IMR-90 (cell line): ENCODE measurements at regions not wholly inside any gene's neighbourhood (a gene's known extent, or its start where the extent isn't known, plus 50 kb on each side); places are given as distances from the start of the nearest gene placed in this dataset.

Experiments used
- ATAC-seq: fragments of 200-7000 bp; cut with Tn5 transposase; 2 replicates; pipeline ENCODE4 v1.9.1; 2020; ENCODE audit warnings: low read depth, mild to moderate bottlenecking, moderate library complexity
- BruUV-seq: library from RNA; stranded (reverse); fragments of 400-500 nt; replicated peaks from 2 replicates; lab custom pipeline; 2021; lab: Mats Ljungman, UMichigan
- CTCF ChIA-PET: fragments of 300-600 bp; formaldehyde crosslinking; extraction: SDS; loops from one replicate; lab custom pipeline; 2021; ENCODE audit warnings: antibody characterized with exemption; lab: Yijun Ruan, JAX
- POLR2A ChIA-PET: fragments of 300-600 bp; sonication (Branson Sonifier 250); formaldehyde crosslinking; loops from one replicate; lab custom pipeline; 2022; ENCODE audit warnings: antibody characterized with exemption; ENCODE audit not compliant: unreplicated experiment; lab: Charles Lee
- DNase-seq: peaks from one replicate; pipeline ENCODE4 v3.0.0; 2013
- H2AFZ ChIP-seq: replicated peaks from 2 replicates; pipeline ENCODE3; 2013; ENCODE audit warnings: low read length, mild to moderate bottlenecking; ENCODE audit not compliant: poor library complexity
- H2AK5ac ChIP-seq: 2 replicates; pipeline ENCODE4 v1.6.1; 2013; ENCODE audit warnings: low read depth, low read length, inconsistent platforms
- H2AK9ac ChIP-seq: replicated peaks from 2 replicates; pipeline ENCODE3; 2013; ENCODE audit warnings: mild to moderate bottlenecking, low read depth, low read length, moderate library complexity; ENCODE audit not compliant: poor library complexity
- H2BK120ac ChIP-seq: 2 replicates; pipeline ENCODE4 v1.6.1; 2013; ENCODE audit warnings: low read depth, low read length, inconsistent platforms
- H2BK15ac ChIP-seq: 3 replicates; pipeline ENCODE4 v1.6.1; 2013; ENCODE audit warnings: low read depth, low read length, inconsistent platforms
- H2BK20ac ChIP-seq: 2 replicates; pipeline ENCODE4 v1.6.1; 2013; ENCODE audit warnings: low read depth, mild to moderate bottlenecking, inconsistent platforms, low read length, moderate library complexity
- H2BK5ac ChIP-seq: 2 replicates; pipeline ENCODE4 v1.6.1; 2013; ENCODE audit warnings: mild to moderate bottlenecking, low read depth, low read length, inconsistent platforms; ENCODE audit not compliant: poor library complexity, severe bottlenecking
- H3K14ac ChIP-seq: replicated peaks from 2 replicates; pipeline ENCODE4 v1.6.1; 2013; ENCODE audit warnings: low read depth, low read length, inconsistent platforms
- H3K18ac ChIP-seq: 2 replicates; pipeline ENCODE4 v1.6.1; 2013; ENCODE audit warnings: low read depth, low read length, control low read depth
- H3K23ac ChIP-seq: 2 replicates; pipeline ENCODE4 v1.6.1; 2013; ENCODE audit warnings: low read depth, low read length, inconsistent platforms
- H3K27ac ChIP-seq: 2 replicates; pipeline ENCODE4 v1.5.1; 2013; ENCODE audit warnings: mild to moderate bottlenecking, control low read depth, low read length; ENCODE audit not compliant: insufficient read depth
- H3K27me3 ChIP-seq: 2 replicates; pipeline ENCODE4 v1.6.1; 2013; ENCODE audit warnings: low read length; ENCODE audit not compliant: control insufficient read depth, insufficient read depth
- H3K36me3 ChIP-seq: 2 replicates; pipeline ENCODE4 v1.6.1; 2013; ENCODE audit warnings: low read length, mixed read lengths; ENCODE audit not compliant: control insufficient read depth, insufficient read depth
- H3K4ac ChIP-seq: 2 replicates; pipeline ENCODE4 v1.6.1; 2013; ENCODE audit warnings: low read depth, low read length, inconsistent platforms
- H3K4me1 ChIP-seq: 2 replicates; pipeline ENCODE4 v1.6.1; 2013; ENCODE audit warnings: low read length, mixed read lengths; ENCODE audit not compliant: control insufficient read depth, insufficient read depth
- H3K4me2 ChIP-seq: 2 replicates; pipeline ENCODE4 v1.6.1; 2013; ENCODE audit warnings: low read depth, mild to moderate bottlenecking, control low read depth, low read length, moderate library complexity
- H3K4me3 ChIP-seq: 2 replicates; pipeline ENCODE4 v1.5.1; 2013; ENCODE audit warnings: low read depth, mild to moderate bottlenecking, control low read depth, low read length, moderate library complexity; ENCODE audit not compliant: insufficient read depth
- H3K56ac ChIP-seq: 2 replicates; pipeline ENCODE4 v1.6.1; 2013; ENCODE audit warnings: low read length, inconsistent platforms; ENCODE audit not compliant: insufficient read depth; ENCODE audit errors: extremely low read depth
- H3K79me1 ChIP-seq, 2 experiments: 2 replicates each; pipeline ENCODE4 v1.6.1; 2013; ENCODE audit warnings: low read length in 2 of 2, inconsistent platforms in 1 of 2, low read depth in 1 of 2
- H3K9ac ChIP-seq: 2 replicates; pipeline ENCODE4 v1.6.1; 2013; ENCODE audit warnings: low read depth, low read length, control low read depth
- H3K9me1 ChIP-seq: 2 replicates; pipeline ENCODE4 v1.6.1; 2013; ENCODE audit warnings: low read length, inconsistent platforms; ENCODE audit not compliant: insufficient read depth
- H3K9me3 ChIP-seq: 2 replicates; pipeline ENCODE4 v1.6.1; 2013; ENCODE audit warnings: low read length; ENCODE audit not compliant: control insufficient read depth, insufficient read depth
- H4K20me1 ChIP-seq: 2 replicates; pipeline ENCODE4 v1.6.1; 2013; ENCODE audit warnings: low read length, inconsistent platforms; ENCODE audit not compliant: insufficient read depth
- H4K5ac ChIP-seq: 2 replicates; pipeline ENCODE4 v1.6.1; 2013; ENCODE audit warnings: mild to moderate bottlenecking, low read depth, low read length, control low read depth
- H4K8ac ChIP-seq, 2 experiments: 2 replicates each; pipeline ENCODE4 v1.6.1; 2013; ENCODE audit warnings: low read depth in 2 of 2, low read length in 2 of 2, control low read depth in 1 of 2, inconsistent platforms in 1 of 2
- H4K91ac ChIP-seq: 2 replicates; pipeline ENCODE4 v1.6.1; 2013; ENCODE audit warnings: low read depth, low read length, inconsistent platforms; ENCODE audit not compliant: insufficient read depth
- FOS ChIP-seq: fragments of 150-350 bp; IDR thresholded peaks from 2 replicates; pipeline ENCODE4 v1.6.1; 2016; ENCODE audit warnings: low read depth, low read length
- MAFK ChIP-seq: IDR thresholded peaks from 2 replicates; pipeline ENCODE4 v1.6.1; 2012; ENCODE audit warnings: low read depth, low read length, improper control_type of control experiment
- POLR2A ChIP-seq: IDR thresholded peaks from 2 replicates; pipeline ENCODE4 v1.6.1; 2012; ENCODE audit warnings: mild to moderate bottlenecking, low read depth, low read length
- RCOR1 ChIP-seq: IDR thresholded peaks from 2 replicates; pipeline ENCODE4 v1.6.1; 2012; ENCODE audit warnings: mild to moderate bottlenecking, low read length, improper control_type of control experiment; ENCODE audit not compliant: insufficient replicate concordance
- SMC3 ChIP-seq: fragments of 150-350 bp; IDR thresholded peaks from 2 replicates; pipeline ENCODE4 v1.6.1; 2016; ENCODE audit warnings: low read depth, mild to moderate bottlenecking, antibody characterized with exemption, low read length, moderate library complexity
- WGBS, 2 experiments: methylation state at CpG; one replicate each; pipeline versions ENCODE4 v1.1.5 to v1.1.7; 2013; ENCODE audit warnings: missing lambda C conversion rate in 2 of 2; ENCODE audit not compliant: insufficient read length in 1 of 2; ENCODE audit errors: extremely low coverage in 2 of 2; 5-methylcytosine and 5-hydroxymethylcytosine counted together
- dilution Hi-C: fragments of 300-500 bp; cut with HindIII; formaldehyde crosslinking; loops from one replicate; pipeline ENCODE4 v1.14.3; 2018; ENCODE audit warnings: low sequenced_read_pairs; ENCODE audit not compliant: unreplicated experiment
- in situ Hi-C: fragments of 300-500 bp; cut with MboI; formaldehyde crosslinking; loops from 3 replicates; pipeline ENCODE4 v1.14.3; 2019; ENCODE audit warnings: low sequenced_read_pairs, inconsistent platforms, mixed read lengths
- intact Hi-C: fragments of 100-400 bp; cut with micrococcal nuclease; formaldehyde crosslinking; loops from 2 replicates; pipeline ENCODE4 v1.10.0; 2022

GRCh38 chr1:234719454-234720251 is 109.7 kb upstream of the IRF2BP2 start (continued):
- no peak for TF ChIP-seq POLR2A
- TF ChIP-seq MAFK, result no peak

DNA sequence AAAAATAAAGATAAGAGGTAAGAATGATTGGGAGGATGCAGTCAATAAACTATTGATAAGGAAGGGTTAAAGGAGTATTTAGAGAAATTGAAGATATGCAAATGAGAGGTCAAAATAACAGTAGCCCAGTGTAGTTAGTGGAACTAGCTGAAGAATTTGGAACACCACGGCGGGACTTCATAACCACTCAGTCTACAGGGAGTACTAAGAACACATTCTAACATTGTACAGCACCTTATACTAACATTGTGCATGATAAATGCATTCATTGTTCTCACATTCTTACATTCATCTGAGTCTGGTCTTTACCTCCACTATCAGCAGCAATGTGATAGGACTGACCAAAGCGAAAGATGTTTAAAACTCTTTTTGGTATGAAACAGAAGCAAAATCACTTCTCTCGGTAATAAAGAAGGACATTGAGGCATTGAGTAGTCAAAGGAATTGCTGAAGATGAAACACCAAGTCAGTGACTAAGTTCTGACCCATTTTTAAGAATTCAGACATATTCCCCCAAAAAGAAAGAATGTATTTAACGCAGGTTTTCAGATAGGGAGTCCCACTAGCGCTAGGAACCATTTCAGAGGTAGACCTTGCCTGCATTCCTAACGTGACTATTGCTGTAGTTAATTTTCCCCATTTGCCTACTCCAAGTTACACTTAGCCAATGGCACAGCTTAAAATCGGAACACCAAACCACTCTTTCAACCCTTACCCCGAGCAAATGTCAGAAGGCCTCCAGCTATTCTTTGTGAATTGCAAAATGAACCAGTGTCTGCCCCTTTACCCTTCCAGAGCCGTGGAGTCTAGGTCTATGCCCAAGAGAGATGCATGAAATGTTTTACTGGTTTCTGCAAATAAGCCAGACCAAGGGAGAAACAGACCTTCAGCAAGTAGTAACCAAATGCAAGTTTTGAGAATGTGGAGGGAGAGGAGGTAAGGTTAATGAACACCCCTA is 108.8 kb upstream of the IRF2BP2 start:
- ChIA-PET CTCF (interaction anchor here (0.6 kb wide), 1 partner anchor 22 kb away, joined by 6 read pairs; no protein-coding TSS in a partner anchor), POLR2A (interaction anchor here (0.6 kb wide), 1 partner anchor 207 kb away, joined by 6 read pairs; no protein-coding TSS in a partner anchor)
- no peaks in the 10 kb centered on the region for H3K9me3 ChIP-seq
- H3K4me3 ChIP-seq, result no peak overlapping the region
- H2AK5ac ChIP-seq, result peak overlapping the region; percentile 9; the same call in 1 of the 2 replicates
- no peaks in the 10 kb centered on the region for H3K27me3 ChIP-seq
- H4K8ac ChIP-seq, result no peak overlapping the region
- peak overlapping the region; percentile 13; the same call in 1 of the 2 replicates for H4K91ac ChIP-seq
- peaks cover 14% of the 10 kb centered on the region for H3K9me1 ChIP-seq
- ATAC-seq, result no peak
- H2AFZ ChIP-seq, result no peak overlapping the region
- no peak overlapping the region for H3K27ac ChIP-seq
- peaks cover 0 to 8% of the 10 kb centered on the region in 2 experiments; a peak in 2 of 4 replicates for H3K79me1 ChIP-seq
- H3K14ac ChIP-seq, result peak overlapping the region; percentile 33; the same call in 1 of the 2 replicates
- 0 out of 2 replicates have a peak overlapping the region, but pooled peaks have one; percentile 53 for H2BK20ac ChIP-seq
- in situ Hi-C loops (no loop called here), intact Hi-C loops (no loop called here), dilution Hi-C loops (no loop called here)
- no peaks in the 10 kb centered on the region for H4K20me1 ChIP-seq
- H3K18ac ChIP-seq, result no peak overlapping the region
- 100% methylated on average over 2 of the region's 10 CpGs; no CpG with 5 or more reads in 1 of the 2 experiments for WGBS, 2 experiments
- H3K4me2 ChIP-seq, result no peak overlapping the region
- peak overlapping the region; percentile 14; the same call in 1 of the 2 replicates for H3K4ac ChIP-seq
- H2BK15ac ChIP-seq, result peak overlapping the region; percentile 12; the same call in 1 of the 3 replicates
- no peak overlapping the region for H4K5ac ChIP-seq
- no TSS peak for BruUV-seq
- no peaks in the 10 kb centered on the region for H3K36me3 ChIP-seq
- H3K56ac ChIP-seq, result no peak overlapping the region
- no peak overlapping the region for H2BK5ac ChIP-seq
- peak overlapping the region; percentile 7; the same call in 1 of the 2 replicates for H2BK120ac ChIP-seq
- no peak overlapping the region for H3K23ac ChIP-seq
- H3K4me1 ChIP-seq, result peaks cover 29% of the 10 kb centered on the region
- no peak for DNase-seq
- no peak overlapping the region for H2AK9ac ChIP-seq
- H3K9ac ChIP-seq, result no peak overlapping the region
- TF ChIP-seq RCOR1 (no peak), SMC3 (no peak), FOS (no peak)
